PC-9 (cell line): ENCODE measurements at regions not wholly inside any gene's neighbourhood (a gene's known extent, or its start where the extent isn't known, plus 50 kb on each side); places are given as distances from the start of the nearest gene placed in this dataset.

Experiments
- BruUV-seq: library from RNA; stranded (reverse); fragments of 400-500 nt; replicated peaks from 2 replicates; lab custom pipeline; 2021; lab: Mats Ljungman, UMichigan
- CTCF ChIA-PET: fragments of 300-600 bp; sonication (Branson Sonifier 250); formaldehyde crosslinking; loops from one replicate; lab custom pipeline; 2022; ENCODE audit warnings: antibody characterized with exemption; lab: Charles Lee
- POLR2A ChIA-PET: fragments of 300-600 bp; sonication (Branson Sonifier 250); formaldehyde crosslinking; loops from one replicate; lab custom pipeline; 2022; ENCODE audit warnings: antibody characterized with exemption; ENCODE audit not compliant: unreplicated experiment; lab: Charles Lee
- DNase-seq, 2 experiments: peaks; one replicate each; pipeline versions ENCODE4 v3.0.0 to v3.0.0-alpha.2; 2015 to 2022; ENCODE audit warnings: mixed read lengths in 1 of 2
- H2AFZ ChIP-seq: fragments of 200-600 bp; sonication (generic); 2 replicates; pipeline ENCODE4 v1.8.1; 2017; ENCODE audit warnings: antibody characterized with exemption
- H3F3A ChIP-seq: fragments of 200-600 bp; sonication (generic); 2 replicates; pipeline ENCODE4 v1.8.1; 2017; ENCODE audit warnings: antibody characterized with exemption, mild to moderate bottlenecking, low read depth; ENCODE audit not compliant: insufficient read depth
- H3K27ac ChIP-seq: fragments of 200-600 bp; sonication (generic); 2 replicates; pipeline ENCODE4 v1.6.1; 2016; ENCODE audit warnings: mixed run types
- H3K27me3 ChIP-seq: fragments of 200-600 bp; sonication (generic); 2 replicates; pipeline ENCODE4 v1.6.1; 2016; ENCODE audit warnings: low read depth, mixed run types; ENCODE audit not compliant: insufficient read depth
- H3K36me3 ChIP-seq: fragments of 200-600 bp; sonication (generic); 2 replicates; pipeline ENCODE4 v1.6.1; 2016; ENCODE audit warnings: low read depth, mixed run types
- H3K4me1 ChIP-seq: fragments of 200-600 bp; sonication (generic); replicated peaks from 2 replicates; pipeline ENCODE4 v1.6.1; 2016; ENCODE audit warnings: mixed run types; ENCODE audit not compliant: insufficient read depth
- H3K4me2 ChIP-seq: fragments of 200-600 bp; sonication (generic); 2 replicates; pipeline ENCODE4 v1.6.1; 2017; ENCODE audit warnings: mixed run types
- H3K4me3 ChIP-seq: fragments of 200-600 bp; sonication (generic); 2 replicates; pipeline ENCODE4 v1.6.1; 2016; ENCODE audit warnings: mixed run types
- H3K79me2 ChIP-seq: fragments of 200-600 bp; sonication (generic); 2 replicates; pipeline ENCODE4 v1.6.1; 2017; ENCODE audit warnings: low read depth, mixed run types
- H3K9me2 ChIP-seq: fragments of 200-600 bp; sonication (generic); 2 replicates; pipeline ENCODE4 v1.8.1; 2017; ENCODE audit warnings: mild to moderate bottlenecking; ENCODE audit not compliant: insufficient read depth
- H3K9me3 ChIP-seq: fragments of 200-600 bp; sonication (generic); 2 replicates; pipeline ENCODE4 v1.8.1; 2016; ENCODE audit warnings: low read depth; ENCODE audit not compliant: insufficient read depth
- H4K20me1 ChIP-seq: fragments of 200-600 bp; sonication (generic); 2 replicates; pipeline ENCODE4 v1.8.1; 2017; ENCODE audit not compliant: insufficient read depth
- CTCF ChIP-seq: fragments of 200-600 bp; sonication (generic); conservative IDR thresholded peaks from 2 replicates; pipeline ENCODE4 v1.6.1; 2017; ENCODE audit warnings: mixed run types, antibody characterized with exemption, mild to moderate bottlenecking, moderate library complexity
- EZH2 ChIP-seq: fragments of 200-600 bp; sonication (generic); IDR thresholded peaks from 2 replicates; pipeline ENCODE4 v1.8.0; 2017; ENCODE audit warnings: antibody characterized with exemption, low read depth
- intact Hi-C: fragments of 100-400 bp; cut with micrococcal nuclease; formaldehyde crosslinking; loops from one replicate; pipeline ENCODE4 v1.10.0; 2022; ENCODE audit not compliant: unreplicated experiment

DNA sequence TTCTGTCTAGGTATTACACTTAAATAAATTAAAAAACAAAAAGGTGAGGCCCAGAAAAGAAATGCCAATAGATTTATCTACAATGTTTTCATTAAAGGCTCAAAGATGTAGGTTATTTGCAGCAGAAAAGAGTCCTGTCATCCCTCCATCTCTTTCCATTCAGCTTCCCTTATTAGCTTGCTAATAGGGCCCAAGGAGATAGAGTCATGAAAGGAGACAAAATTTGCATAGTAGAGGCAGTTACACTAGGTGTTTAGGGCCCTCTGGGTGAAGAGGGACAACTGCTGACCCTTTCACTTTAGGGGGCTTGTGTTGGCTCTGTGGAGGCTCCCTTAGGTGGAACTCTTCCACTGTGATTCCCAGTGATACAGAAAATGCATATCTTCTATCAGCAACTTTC is 58.4 kb upstream of the TACR3 start:
- no peaks in the 10 kb centered on the region for H3K36me3 ChIP-seq
- ChIA-PET CTCF (no interaction called here), POLR2A (no interaction called here)
- TF ChIP-seq EZH2 (no peak), CTCF (no peak)
- intact Hi-C loops: no loop called here
- no peak overlapping the region for H3K27ac ChIP-seq
- H3K79me2 ChIP-seq: no peaks in the 10 kb centered on the region
- no peaks in the 10 kb centered on the region for H3K4me1 ChIP-seq
- BruUV-seq: no TSS peak
- no peak overlapping the region for H3K4me2 ChIP-seq
- H3F3A ChIP-seq: no peaks in the 10 kb centered on the region
- no peak overlapping the region for H3K4me3 ChIP-seq
- no peaks in the 10 kb centered on the region for H3K9me3 ChIP-seq
- H3K9me2 ChIP-seq: no peaks in the 10 kb centered on the region
- no peak overlapping the region for H2AFZ ChIP-seq
- no peaks in the 10 kb centered on the region for H3K27me3 ChIP-seq
- no peak for DNase-seq
- no peaks in the 10 kb centered on the region for H4K20me1 ChIP-seq

GRCh38 chr4:103774326-103774825 is 54.6 kb upstream of the TACR3 start:
- Histone ChIP-seq H2AFZ (no peak overlapping the region), H3K27me3 (no peaks in the 10 kb centered on the region), H3K36me3 (no peaks in the 10 kb centered on the region), H3F3A (no peaks in the 10 kb centered on the region), H4K20me1 (no peaks in the 10 kb centered on the region), H3K4me2 (no peak overlapping the region), H3K9me2 (no peaks in the 10 kb centered on the region), H3K4me3 (no peak overlapping the region), H3K4me1 (no peaks in the 10 kb centered on the region), H3K9me3 (no peaks in the 10 kb centered on the region), H3K79me2 (no peaks in the 10 kb centered on the region), H3K27ac (no peak overlapping the region)
- ChIA-PET POLR2A (no interaction called here), CTCF (no interaction called here)
- TF ChIP-seq CTCF (no peak), EZH2 (no peak)
- DNase-seq: no peak
- intact Hi-C loops: no loop called here
- no TSS peak for BruUV-seq

- TF ChIP-seq EZH2 (no peak), CTCF (no peak)
- POLR2A ChIA-PET: interaction anchor here (0.5 kb wide), 1 partner anchor 1699 kb away, joined by 6 read pairs; no protein-coding TSS in a partner anchor
These were observed 54.0 kb upstream of the TACR3 start for GRCh38 chr4:103773691-103774231.

More at GRCh38 chr4:103773691-103774231, 54.0 kb upstream of the TACR3 start:
- Histone ChIP-seq H3K27me3 (no peaks in the 10 kb centered on the region), H3K9me2 (no peaks in the 10 kb centered on the region), H2AFZ (no peak overlapping the region), H3F3A (no peaks in the 10 kb centered on the region), H3K36me3 (no peaks in the 10 kb centered on the region), H3K9me3 (no peaks in the 10 kb centered on the region), H3K79me2 (no peaks in the 10 kb centered on the region), H3K4me1 (no peaks in the 10 kb centered on the region), H3K4me3 (no peak overlapping the region), H4K20me1 (no peaks in the 10 kb centered on the region), H3K27ac (no peak overlapping the region), H3K4me2 (no peak overlapping the region)
- BruUV-seq: no TSS peak
- CTCF ChIA-PET: no interaction called here
- DNase-seq: no peak
- intact Hi-C loops: no loop called here
